Activated CD8-positive, alpha-beta memory T cell treated with anti-CD3 and anti-CD28 coated beads for 48 hours (primary cell): ENCODE measurements at regions not wholly inside any gene's neighbourhood (a gene's known extent, or its start where the extent isn't known, plus 50 kb on each side); places are given as distances from the start of the nearest gene placed in this dataset.

Experiments
- DNase-seq, 3 experiments: peaks; one replicate each; pipeline ENCODE4 v3.0.0-alpha.2; 2020; ENCODE audit warnings: low read depth in 2 of 3, low spot score in 2 of 3

DNA sequence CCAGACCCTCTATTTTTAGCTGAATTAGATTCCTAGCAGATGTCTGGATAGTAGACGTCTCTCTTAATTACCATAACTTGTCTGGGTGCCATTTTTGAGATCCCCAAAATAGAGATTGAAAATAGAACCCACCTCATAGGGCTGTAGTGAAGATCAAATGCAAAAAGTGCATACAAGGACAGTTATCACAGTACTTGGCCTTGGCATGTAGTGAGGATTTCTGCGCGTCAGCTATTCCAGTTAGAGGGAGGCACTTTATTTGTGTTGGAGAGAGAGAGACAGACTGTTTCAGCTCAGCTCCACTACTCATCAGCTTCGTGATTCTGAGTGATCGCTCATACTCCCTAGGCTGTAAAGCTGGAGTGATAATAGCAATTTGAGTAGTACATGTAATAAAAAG, 59.6 kb upstream of the CDH13 start:
- no peak for DNase-seq

- DNase-seq: no peak
Observed at GRCh38 chr16:82563401-82563800, 63.4 kb upstream of the CDH13 start.

GRCh38 chr16:82562183-82562683, 64.5 kb upstream of the CDH13 start:
- DNase-seq: no peak

GRCh38 chr16:82560805-82561325, 65.9 kb upstream of the CDH13 start:
- no peak for DNase-seq

GRCh38 chr16:82544378-82545160, 82.2 kb upstream of the CDH13 start:
- no peak for DNase-seq

DNA sequence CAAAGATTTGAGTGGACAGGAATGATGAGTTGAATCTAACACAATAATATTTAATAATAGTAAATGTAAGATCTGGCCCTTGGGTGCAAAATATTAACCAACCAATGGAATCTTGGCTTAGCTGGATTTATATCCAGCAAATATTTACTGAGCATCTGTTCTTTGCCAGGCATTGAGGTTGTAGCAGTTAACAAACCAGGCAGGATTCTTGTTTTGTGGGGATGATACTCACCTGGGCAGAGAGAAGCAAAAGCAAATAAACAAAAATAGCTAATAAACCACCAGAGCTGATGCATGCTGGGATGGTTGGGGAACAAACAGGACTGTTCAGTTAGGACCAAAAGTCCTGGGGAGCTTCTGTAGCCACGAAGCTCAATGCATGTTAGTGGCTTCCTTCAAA, 84.1 kb upstream of the CDH13 start:
- no peak for DNase-seq

GRCh38 chr16:82541103-82541502, 85.7 kb upstream of the CDH13 start:
- DNase-seq: no peak

DNA sequence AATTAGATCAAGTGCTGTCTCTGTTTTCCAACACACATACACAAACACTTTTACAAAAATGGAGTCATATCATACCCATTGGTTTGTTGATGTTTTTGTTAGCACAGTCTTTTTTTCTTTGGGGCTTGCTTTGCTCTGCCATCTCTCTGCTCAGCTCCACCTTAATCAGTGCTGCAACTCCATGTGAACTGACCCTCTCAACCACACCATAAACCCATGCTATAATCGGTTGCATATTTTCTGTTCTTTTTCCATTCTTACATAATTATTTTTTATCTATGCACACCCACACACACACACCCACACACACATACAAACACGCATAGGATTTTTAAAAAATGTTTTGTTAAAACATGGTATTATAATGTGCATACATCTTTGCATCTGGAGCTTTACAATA, 91.0 kb upstream of the CDH13 start:
- DNase-seq: no peak

DNA sequence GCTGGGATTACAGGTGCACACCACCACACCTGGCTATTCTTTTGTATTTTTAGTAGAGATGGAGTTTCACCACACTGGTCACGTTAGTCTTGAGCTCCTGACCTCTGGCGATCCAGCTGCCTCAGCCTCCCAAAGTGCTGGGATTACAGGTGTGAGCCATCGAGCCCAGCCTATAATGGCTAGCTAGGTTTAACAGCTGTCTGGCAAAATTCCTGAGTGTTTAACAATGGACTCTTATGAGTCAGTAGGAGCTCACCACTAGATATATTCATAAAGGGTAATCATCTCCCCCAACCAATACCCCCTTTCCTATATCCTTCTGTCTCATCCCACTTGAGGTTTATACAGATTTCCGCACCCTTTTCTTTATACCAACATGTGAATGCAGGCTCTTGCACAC, 91.5 kb upstream of the CDH13 start:
- no peak for DNase-seq

GRCh38 chr16:82533189-82533588, 93.6 kb upstream of the CDH13 start:
- DNase-seq: no peak

DNA sequence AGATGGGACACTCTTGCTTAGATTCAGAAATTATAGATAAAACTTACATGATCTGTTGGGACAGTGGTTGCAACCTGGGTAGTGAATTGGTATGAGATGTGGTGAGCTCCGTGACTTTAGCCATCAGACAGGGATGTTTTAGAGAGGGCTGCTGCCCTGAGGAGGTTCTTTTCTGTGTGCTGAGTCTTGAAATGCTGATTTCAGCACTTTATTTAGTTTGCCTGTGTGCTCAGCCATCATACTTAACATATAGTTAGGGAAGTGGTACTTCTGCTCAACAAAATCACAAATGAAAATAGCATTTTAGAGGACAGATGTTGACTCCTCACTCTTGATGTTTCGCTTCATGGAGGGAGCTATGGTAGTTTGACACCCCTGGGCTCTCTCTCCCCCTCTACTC, 95.9 kb upstream of the CDH13 start:
- DNase-seq: no peak

DNA sequence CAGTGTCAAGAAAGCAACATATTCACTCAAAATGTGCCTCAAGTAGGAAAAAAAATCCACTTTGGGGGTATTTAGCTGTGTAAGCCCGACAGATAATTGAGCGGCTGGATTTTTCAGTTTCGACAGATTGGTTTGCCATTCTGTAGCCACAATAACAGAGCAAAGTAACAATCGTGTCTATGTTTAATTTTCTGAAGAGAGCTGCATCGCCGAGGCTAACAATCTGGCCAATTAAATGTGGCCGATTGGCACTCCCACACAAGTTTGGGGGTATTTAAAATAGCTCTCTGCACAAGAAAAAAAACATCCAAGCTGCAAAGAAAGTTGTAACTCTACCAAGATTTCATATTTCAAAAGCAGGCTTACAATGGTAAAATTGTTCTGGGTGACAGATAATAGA, 99.7 kb upstream of the CDH13 start:
- DNase-seq: no peak

DNA sequence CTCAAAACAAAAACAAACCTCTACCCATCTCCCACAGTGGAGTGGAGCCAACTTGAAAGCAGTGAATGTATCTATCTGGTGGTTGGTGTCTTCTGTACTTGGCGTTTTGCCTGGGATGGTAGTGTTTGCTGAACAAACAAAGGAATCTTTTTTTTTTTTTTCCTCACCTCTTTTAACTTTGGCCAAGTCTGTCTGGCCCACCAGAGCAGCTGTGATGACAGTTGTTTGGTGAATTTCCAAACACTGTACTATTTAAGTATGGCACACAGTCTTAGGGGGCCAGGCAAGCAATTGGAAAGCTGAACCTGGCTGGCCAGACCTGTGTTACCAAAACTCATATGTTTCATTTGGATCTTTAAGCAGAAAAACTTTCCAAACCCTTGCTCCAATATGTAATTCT, 101.8 kb upstream of the CDH13 start:
- DNase-seq: no peak

GRCh38 chr16:82523815-82524214, 103.0 kb upstream of the CDH13 start:
- no peak for DNase-seq

GRCh38 chr16:82522026-82522425, 104.7 kb upstream of the CDH13 start:
- no peak for DNase-seq

- no peak for DNase-seq
Observed at GRCh38 chr16:82518811-82519210, 108.0 kb upstream of the CDH13 start.

GRCh38 chr16:82514262-82514661, 112.5 kb upstream of the CDH13 start:
- DNase-seq: no peak

DNA sequence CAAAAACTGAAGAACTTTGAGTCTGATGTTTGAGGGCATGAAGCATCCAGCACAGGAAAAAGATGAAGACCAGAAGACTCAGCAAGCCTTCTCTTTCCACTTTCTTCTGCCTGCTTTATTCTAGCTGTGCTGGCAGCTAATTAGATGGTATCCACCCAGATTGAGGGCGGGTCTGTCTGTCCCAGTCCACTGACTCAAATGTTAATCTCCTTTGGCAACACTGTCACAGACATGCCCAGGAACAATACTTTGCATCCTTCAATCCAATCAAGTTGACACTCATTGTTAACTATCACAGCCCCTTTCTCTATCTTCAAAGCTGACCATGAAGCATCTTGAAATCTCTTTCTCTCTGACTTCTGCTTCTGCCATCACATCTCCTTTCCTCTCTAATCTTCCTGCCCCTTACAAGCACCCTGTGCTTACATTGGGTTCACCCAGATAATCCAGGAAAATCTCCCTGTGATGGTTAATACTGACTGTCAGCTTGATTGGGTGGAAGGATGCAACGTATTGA, 115.9 kb upstream of the CDH13 start:
- DNase-seq: no peak

DNA sequence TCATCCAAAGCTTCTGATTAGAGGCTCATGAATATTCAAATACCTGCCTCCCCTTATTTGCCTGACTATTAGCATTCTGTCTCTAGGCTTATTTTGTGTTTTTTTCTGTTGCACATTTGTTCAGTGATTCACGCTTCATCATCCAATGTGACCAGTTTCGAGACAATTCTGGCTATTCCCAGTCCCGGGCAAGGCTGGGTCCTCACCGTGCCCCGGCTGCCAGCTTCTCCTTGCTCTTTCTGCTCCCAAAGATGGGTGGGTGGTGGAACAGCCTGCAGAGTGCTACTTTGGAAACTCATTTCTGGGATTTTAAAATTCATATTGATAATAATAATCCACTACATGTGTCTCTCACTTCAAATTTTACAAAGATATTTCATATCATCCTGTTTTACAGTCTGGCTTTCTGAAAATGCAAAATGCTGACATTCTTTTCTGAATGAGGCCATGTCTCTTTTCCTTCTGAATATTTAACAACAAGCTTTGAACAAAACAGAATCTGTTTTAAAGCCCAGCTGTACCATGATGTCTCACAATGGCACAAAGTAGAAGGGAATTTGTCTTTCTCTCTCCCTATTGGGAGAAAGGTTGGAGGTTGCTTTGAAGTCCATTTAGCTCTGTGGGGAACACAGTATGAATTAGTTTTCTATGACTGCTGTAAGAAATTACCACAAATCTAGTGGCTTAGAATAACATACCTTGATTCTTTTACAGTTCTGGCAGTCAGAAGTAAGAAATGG, 116.9 kb upstream of the CDH13 start:
- no peak for DNase-seq

DNA sequence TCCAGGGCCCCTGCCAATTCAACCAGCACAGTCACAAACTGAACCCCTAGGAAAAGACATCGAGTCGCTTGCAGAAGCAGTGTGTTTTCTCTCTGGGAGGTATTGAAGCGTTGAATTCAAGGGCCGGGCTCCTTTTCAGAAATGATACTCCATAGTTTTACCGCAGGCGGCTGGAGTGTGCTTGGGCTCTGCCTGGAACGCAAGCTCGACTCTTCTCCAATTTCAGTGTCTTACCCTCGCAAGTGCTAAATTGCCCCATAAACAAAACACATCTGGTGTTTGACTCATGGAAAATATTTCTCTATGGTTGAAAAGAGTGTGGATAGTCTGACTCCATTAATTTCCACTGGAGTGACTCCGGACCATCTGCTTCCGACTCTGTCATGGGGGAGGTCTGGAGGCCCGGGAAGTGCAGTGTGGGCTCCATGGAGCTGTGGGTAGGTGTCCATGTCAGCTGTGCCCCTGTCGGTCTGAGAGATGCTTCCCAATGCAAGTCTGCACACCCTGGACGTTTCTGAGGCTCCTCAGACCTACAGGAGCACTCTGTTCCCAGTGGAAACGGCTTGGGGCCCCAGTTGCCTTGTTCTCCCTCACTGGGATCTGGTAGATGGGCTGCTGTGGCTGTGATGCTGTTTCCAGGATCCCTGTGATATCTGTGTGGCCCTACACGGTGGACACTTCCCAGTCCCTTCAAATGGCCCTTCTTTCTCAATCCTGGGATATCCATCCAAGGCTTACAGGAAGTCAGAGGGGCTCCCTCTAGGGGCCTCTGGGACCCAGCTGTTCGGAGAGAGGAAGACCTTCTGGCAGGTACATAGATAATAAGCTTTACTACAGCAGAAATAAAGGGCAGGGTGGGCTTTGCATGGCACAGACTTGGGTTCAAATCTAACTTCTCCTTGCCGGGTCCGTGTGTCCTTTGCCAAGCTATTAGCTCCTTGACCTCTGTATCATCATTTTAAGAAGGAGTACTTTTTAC, 119.8 kb upstream of the CDH13 start:
- no peak for DNase-seq

DNA sequence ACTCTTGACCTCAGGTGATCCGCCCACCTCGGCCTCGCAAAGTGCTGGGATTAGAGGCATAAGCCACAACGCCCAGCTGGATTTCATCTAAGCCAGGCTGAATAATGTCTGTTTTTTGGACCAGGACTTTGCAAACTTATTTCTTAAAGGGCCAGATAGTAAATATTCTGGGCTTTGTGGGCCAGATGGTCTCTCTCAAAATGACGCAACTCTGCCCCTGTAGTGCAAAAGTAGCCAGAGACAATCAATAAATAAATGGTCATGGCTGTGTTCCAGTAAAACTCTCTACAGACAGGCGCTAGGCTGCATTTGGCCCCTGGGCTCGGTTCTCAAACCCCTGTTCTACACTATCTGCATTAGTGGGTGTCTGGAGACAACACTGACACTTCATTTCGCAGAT, 121.9 kb upstream of the CDH13 start:
- no peak for DNase-seq
